HL-60 (cell line): ENCODE measurements at regions not wholly inside any gene's neighbourhood (a gene's known extent, or its start where the extent isn't known, plus 50 kb on each side); places are given as distances from the start of the nearest gene placed in this dataset.

Experiments used
- POLR2AphosphoS5 ChIP-seq: IDR thresholded peaks from 2 replicates; pipeline ENCODE4 v1.6.1; 2012; ENCODE audit warnings: low read depth
- SPI1 ChIP-seq: IDR thresholded peaks from 2 replicates; pipeline ENCODE4 v1.6.1; 2012; ENCODE audit warnings: low read depth, mild to moderate bottlenecking, borderline replicate concordance
- TF ChIP-seq, protein P1 (sequence below): IDR thresholded peaks from one replicate; pipeline ENCODE4 v1.5.1; 2011; ENCODE audit warnings: low read length, control low read depth, inconsistent platforms; ENCODE audit not compliant: insufficient read depth
- TF ChIP-seq, protein P2 (sequence below): IDR thresholded peaks from 2 replicates; pipeline ENCODE4 v1.6.1; 2012; ENCODE audit warnings: low read depth; ENCODE audit not compliant: insufficient replicate concordance

GRCh38 chr5:15023266-15023665, 151.7 kb upstream of the ANKH start:
- TF ChIP-seq, protein P1, sequence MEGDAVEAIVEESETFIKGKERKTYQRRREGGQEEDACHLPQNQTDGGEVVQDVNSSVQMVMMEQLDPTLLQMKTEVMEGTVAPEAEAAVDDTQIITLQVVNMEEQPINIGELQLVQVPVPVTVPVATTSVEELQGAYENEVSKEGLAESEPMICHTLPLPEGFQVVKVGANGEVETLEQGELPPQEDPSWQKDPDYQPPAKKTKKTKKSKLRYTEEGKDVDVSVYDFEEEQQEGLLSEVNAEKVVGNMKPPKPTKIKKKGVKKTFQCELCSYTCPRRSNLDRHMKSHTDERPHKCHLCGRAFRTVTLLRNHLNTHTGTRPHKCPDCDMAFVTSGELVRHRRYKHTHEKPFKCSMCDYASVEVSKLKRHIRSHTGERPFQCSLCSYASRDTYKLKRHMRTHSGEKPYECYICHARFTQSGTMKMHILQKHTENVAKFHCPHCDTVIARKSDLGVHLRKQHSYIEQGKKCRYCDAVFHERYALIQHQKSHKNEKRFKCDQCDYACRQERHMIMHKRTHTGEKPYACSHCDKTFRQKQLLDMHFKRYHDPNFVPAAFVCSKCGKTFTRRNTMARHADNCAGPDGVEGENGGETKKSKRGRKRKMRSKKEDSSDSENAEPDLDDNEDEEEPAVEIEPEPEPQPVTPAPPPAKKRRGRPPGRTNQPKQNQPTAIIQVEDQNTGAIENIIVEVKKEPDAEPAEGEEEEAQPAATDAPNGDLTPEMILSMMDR, result no peak
- TF ChIP-seq POLR2AphosphoS5 (no peak), SPI1 (no peak)
- TF ChIP-seq, protein P2, sequence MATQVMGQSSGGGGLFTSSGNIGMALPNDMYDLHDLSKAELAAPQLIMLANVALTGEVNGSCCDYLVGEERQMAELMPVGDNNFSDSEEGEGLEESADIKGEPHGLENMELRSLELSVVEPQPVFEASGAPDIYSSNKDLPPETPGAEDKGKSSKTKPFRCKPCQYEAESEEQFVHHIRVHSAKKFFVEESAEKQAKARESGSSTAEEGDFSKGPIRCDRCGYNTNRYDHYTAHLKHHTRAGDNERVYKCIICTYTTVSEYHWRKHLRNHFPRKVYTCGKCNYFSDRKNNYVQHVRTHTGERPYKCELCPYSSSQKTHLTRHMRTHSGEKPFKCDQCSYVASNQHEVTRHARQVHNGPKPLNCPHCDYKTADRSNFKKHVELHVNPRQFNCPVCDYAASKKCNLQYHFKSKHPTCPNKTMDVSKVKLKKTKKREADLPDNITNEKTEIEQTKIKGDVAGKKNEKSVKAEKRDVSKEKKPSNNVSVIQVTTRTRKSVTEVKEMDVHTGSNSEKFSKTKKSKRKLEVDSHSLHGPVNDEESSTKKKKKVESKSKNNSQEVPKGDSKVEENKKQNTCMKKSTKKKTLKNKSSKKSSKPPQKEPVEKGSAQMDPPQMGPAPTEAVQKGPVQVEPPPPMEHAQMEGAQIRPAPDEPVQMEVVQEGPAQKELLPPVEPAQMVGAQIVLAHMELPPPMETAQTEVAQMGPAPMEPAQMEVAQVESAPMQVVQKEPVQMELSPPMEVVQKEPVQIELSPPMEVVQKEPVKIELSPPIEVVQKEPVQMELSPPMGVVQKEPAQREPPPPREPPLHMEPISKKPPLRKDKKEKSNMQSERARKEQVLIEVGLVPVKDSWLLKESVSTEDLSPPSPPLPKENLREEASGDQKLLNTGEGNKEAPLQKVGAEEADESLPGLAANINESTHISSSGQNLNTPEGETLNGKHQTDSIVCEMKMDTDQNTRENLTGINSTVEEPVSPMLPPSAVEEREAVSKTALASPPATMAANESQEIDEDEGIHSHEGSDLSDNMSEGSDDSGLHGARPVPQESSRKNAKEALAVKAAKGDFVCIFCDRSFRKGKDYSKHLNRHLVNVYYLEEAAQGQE, result no peak
